ENCODE measurements at regions not wholly inside any gene's neighbourhood (a gene's known extent, or its start where the extent isn't known, plus 50 kb on each side); places are given as distances from the start of the nearest gene placed in this dataset.

DNA sequence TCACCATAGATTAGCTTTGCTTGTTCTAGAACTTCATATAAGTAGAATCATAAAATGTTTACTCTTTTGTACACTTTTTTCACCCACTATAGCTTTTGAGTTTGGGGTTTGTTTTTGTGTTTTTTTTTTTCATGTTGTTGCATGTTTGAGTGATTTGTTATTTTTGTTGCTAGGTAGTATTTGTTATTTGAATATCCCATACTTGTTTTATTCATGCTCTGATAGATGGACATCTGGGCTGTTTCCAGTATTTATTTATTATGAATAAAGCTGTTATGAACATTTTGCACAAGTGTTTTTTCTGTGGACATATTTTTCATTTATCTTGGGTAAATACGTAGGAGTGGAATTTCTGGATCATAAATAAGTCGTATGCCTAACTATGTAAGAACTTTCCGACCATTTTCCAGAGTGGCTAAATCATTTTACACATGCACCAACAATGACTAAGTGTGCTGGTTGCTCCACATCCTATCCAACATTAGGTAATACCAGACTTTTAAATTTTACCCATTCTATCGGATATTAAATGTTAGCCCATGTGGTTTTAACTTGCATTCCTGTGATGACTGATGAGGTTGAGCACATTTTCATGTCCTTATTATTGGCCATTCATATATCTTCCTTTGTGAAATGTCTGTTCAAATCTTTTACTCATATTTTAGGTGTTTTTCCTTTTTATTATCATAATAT, 69.1 kb upstream of the NR4A3 start:
- no peak for DNase-seq (ENCODE audit: low spot score)

DNA sequence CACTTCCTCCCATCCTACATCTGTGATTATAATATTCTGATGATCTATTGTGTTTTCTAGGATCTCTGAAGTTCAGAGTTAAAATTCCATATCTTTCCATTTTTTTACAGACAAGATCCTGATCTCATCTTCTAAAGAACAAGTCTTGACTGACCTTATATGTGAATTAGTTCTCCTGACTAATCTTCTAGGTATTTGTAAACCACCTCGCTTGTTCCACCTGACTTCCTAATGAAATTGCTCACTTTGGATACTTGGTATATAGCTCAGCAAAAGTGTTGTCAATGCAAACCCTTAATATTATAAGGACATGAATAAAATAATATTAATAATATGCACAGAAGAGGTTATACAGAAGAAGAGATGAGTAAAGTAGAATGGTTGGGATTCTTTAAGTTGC, 68.2 kb upstream of the NR4A3 start:
- no peak for DNase-seq (ENCODE audit: low spot score)

GRCh38 chr9:99760421-99760820, 61.3 kb upstream of the NR4A3 start:
- DNase-seq (ENCODE audit: low spot score), result no peak

GRCh38 chr9:99762470-99762869, 59.2 kb upstream of the NR4A3 start:
- no peak for DNase-seq (ENCODE audit: low spot score)

Measured in A172 (cell line).